SK-MEL-5 (cell line): ENCODE measurements at regions not wholly inside any gene's neighbourhood (a gene's known extent, or its start where the extent isn't known, plus 50 kb on each side); places are given as distances from the start of the nearest gene placed in this dataset.

Source experiments
- DNase-seq: peaks from one replicate; pipeline ENCODE4 v3.0.0-alpha.2; 2016; ENCODE audit warnings: low read depth, low spot score
- in situ Hi-C: cut with HindIII; loops from 2 replicates; pipeline ENCODE4 v1.10.0; 2016; ENCODE audit warnings: low sequenced_read_pairs, high pct_unique_total_duplicates, low pct_unique_long_range_greater_than_20kb

GRCh38 chr14:98889836-98890185 lies 382.2 kb downstream of the BCL11B start:
- in situ Hi-C loops, result no loop called here
- no peak for DNase-seq

GRCh38 chr14:98890556-98891340 lies 381.2 kb downstream of the BCL11B start:
- DNase-seq, result no peak
- in situ Hi-C loops, result no loop called here

- in situ Hi-C loops, result no loop called here
- DNase-seq, result no peak
Observed at GRCh38 chr14:98893675-98894074, 378.3 kb downstream of the BCL11B start.

- in situ Hi-C loops, result no loop called here
- DNase-seq, result no peak
Observed at GRCh38 chr14:98894600-98894999, 377.4 kb downstream of the BCL11B start.

- in situ Hi-C loops, result no loop called here
- DNase-seq, result no peak
Observed at GRCh38 chr14:98896449-98896848, 375.5 kb downstream of the BCL11B start.

GRCh38 chr14:98897605-98898309 lies 374.2 kb downstream of the BCL11B start:
- DNase-seq, result no peak
- in situ Hi-C loops, result no loop called here

- no peak for DNase-seq
Observed at GRCh38 chr14:98899441-98899840, 372.6 kb downstream of the BCL11B start.

GRCh38 chr14:98900236-98900635 lies 371.8 kb downstream of the BCL11B start:
- DNase-seq, result no peak
- in situ Hi-C loops, result no loop called here

More at GRCh38 chr14:98899441-98899840, 372.6 kb downstream of the BCL11B start:
- in situ Hi-C loops, result no loop called here

- in situ Hi-C loops, result no loop called here
- no peak for DNase-seq
Observed at GRCh38 chr14:98900798-98901197, 371.2 kb downstream of the BCL11B start.

- DNase-seq, result no peak
- in situ Hi-C loops, result no loop called here
Observed at GRCh38 chr14:98901511-98902205, 370.3 kb downstream of the BCL11B start.

- DNase-seq, result no peak
- in situ Hi-C loops, result no loop called here
Observed at GRCh38 chr14:98903371-98903770, 368.6 kb downstream of the BCL11B start.

- in situ Hi-C loops, result no loop called here
Observed at GRCh38 chr14:98904677-98905076, 367.3 kb downstream of the BCL11B start.

GRCh38 chr14:98906123-98906995 lies 365.6 kb downstream of the BCL11B start:
- peak; percentile 81 for DNase-seq

More at GRCh38 chr14:98904677-98905076, 367.3 kb downstream of the BCL11B start:
- no peak for DNase-seq

GRCh38 chr14:98907271-98907670 lies 364.7 kb downstream of the BCL11B start:
- no peak for DNase-seq
- in situ Hi-C loops, result no loop called here

More at GRCh38 chr14:98906123-98906995, 365.6 kb downstream of the BCL11B start:
- in situ Hi-C loops, result no loop called here

- in situ Hi-C loops, result no loop called here
- no peak for DNase-seq
Observed at GRCh38 chr14:98908050-98908449, 363.9 kb downstream of the BCL11B start.

GRCh38 chr14:98909251-98909944 lies 362.6 kb downstream of the BCL11B start:
- in situ Hi-C loops, result no loop called here

GRCh38 chr14:98910061-98910460 lies 361.9 kb downstream of the BCL11B start:
- DNase-seq, result no peak

More at GRCh38 chr14:98909251-98909944, 362.6 kb downstream of the BCL11B start:
- peak; percentile 68 for DNase-seq

More at GRCh38 chr14:98910061-98910460, 361.9 kb downstream of the BCL11B start:
- in situ Hi-C loops, result no loop called here
